SK-N-SH (cell line): ENCODE measurements at regions not wholly inside any gene's neighbourhood (a gene's known extent, or its start where the extent isn't known, plus 50 kb on each side); places are given as distances from the start of the nearest gene placed in this dataset.

Source experiments
- CHD2 ChIP-seq: fragments of 150-350 bp; IDR thresholded peaks from 2 replicates; pipeline ENCODE4 v1.6.1; 2018; ENCODE audit warnings: low read length; ENCODE audit not compliant: partially characterized antibody
- ELF1 ChIP-seq: IDR thresholded peaks from 2 replicates; pipeline ENCODE4 v1.4.0; 2012
- EP300 ChIP-seq, 2 experiments: IDR thresholded peaks; 2 replicates each; pipeline versions ENCODE4 v1.4.0 to v1.6.1; 2012; ENCODE audit warnings: borderline replicate concordance in 1 of 2, low read depth in 1 of 2, low read length in 1 of 2
- EZH2phosphoT487 ChIP-seq: fragments of 200-600 bp; sonication (generic); IDR thresholded peaks from 2 replicates; pipeline ENCODE4 v1.6.1; 2017; ENCODE audit warnings: low read depth, mixed run types, mild to moderate bottlenecking, antibody characterized with exemption, moderate library complexity, borderline replicate concordance
- FOXM1 ChIP-seq: IDR thresholded peaks from 2 replicates; pipeline ENCODE4 v1.4.0; 2012; ENCODE audit warnings: low read depth, mild to moderate bottlenecking
- GATA2 ChIP-seq: sonication (generic); formaldehyde crosslinking; IDR thresholded peaks from 2 replicates; pipeline ENCODE4 v1.5.0; 2020; ENCODE audit warnings: mild to moderate bottlenecking, missing genetic modification reagents
- JUND ChIP-seq: IDR thresholded peaks from 2 replicates; pipeline ENCODE4 v1.4.0; 2012
- NFIC ChIP-seq: IDR thresholded peaks from 2 replicates; pipeline ENCODE4 v1.4.0; 2012; ENCODE audit warnings: borderline replicate concordance
- POLR2AphosphoS5 ChIP-seq: IDR thresholded peaks from 2 replicates; pipeline ENCODE4 v1.6.1; 2012; ENCODE audit warnings: low read depth, low read length
- YY1 ChIP-seq: IDR thresholded peaks from 2 replicates; pipeline ENCODE4 v1.4.0; 2012; ENCODE audit warnings: low read depth, mild to moderate bottlenecking
- TF ChIP-seq, protein P1 (sequence below): fragments of 200-600 bp; sonication (generic); IDR thresholded peaks from 2 replicates; pipeline ENCODE4 v1.6.1; 2017; ENCODE audit warnings: antibody characterized with exemption, mild to moderate bottlenecking, moderate library complexity
- TF ChIP-seq, protein P2 (sequence below): IDR thresholded peaks from 2 replicates; pipeline ENCODE4 v1.4.0; 2012; ENCODE audit warnings: low read depth
- TF ChIP-seq, protein P3 (sequence below): IDR thresholded peaks from 2 replicates; pipeline ENCODE4 v1.6.1; 2012; ENCODE audit warnings: mild to moderate bottlenecking, low read depth, low read length, moderate library complexity

DNA sequence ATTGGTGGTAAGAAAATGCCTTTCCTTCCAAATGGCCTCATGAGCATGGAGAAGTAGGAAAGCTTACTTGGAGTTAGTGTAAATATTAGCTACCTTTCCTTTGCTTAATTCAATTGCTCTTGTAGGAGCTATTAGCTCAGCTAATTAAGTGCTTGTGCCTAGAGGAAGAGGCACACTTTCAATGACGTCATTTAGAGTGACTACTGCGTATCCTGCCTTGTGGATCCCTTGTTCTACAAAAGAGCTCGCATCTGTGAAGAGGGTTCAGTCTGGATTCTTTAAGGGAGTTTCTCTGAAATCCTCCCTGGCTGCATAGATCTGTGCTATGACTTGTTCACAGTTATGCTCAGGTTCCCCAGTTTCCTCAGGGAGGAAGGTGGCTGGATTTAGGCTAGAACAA is 122.5 kb upstream of the SPHKAP start:
- TF ChIP-seq FOXM1 (no peak), ELF1 (no peak), JUND (no peak), GATA2 (CRISPR knock-in tag) (no peak), CHD2 (no peak), EP300 (IDR thresholded peaks at IDR 0.05; ENCODE audit: borderline replicate concordance in 1 of 2, low read depth in 1 of 2, low read length in 1 of 2) (no peak), POLR2AphosphoS5 (no peak), YY1 (no peak), EZH2phosphoT487 (no peak), NFIC (no peak)
- TF ChIP-seq, protein P1, sequence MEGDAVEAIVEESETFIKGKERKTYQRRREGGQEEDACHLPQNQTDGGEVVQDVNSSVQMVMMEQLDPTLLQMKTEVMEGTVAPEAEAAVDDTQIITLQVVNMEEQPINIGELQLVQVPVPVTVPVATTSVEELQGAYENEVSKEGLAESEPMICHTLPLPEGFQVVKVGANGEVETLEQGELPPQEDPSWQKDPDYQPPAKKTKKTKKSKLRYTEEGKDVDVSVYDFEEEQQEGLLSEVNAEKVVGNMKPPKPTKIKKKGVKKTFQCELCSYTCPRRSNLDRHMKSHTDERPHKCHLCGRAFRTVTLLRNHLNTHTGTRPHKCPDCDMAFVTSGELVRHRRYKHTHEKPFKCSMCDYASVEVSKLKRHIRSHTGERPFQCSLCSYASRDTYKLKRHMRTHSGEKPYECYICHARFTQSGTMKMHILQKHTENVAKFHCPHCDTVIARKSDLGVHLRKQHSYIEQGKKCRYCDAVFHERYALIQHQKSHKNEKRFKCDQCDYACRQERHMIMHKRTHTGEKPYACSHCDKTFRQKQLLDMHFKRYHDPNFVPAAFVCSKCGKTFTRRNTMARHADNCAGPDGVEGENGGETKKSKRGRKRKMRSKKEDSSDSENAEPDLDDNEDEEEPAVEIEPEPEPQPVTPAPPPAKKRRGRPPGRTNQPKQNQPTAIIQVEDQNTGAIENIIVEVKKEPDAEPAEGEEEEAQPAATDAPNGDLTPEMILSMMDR: no peak
- TF ChIP-seq, protein P2, sequence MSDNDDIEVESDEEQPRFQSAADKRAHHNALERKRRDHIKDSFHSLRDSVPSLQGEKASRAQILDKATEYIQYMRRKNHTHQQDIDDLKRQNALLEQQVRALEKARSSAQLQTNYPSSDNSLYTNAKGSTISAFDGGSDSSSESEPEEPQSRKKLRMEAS: no peak
- TF ChIP-seq, protein P3, sequence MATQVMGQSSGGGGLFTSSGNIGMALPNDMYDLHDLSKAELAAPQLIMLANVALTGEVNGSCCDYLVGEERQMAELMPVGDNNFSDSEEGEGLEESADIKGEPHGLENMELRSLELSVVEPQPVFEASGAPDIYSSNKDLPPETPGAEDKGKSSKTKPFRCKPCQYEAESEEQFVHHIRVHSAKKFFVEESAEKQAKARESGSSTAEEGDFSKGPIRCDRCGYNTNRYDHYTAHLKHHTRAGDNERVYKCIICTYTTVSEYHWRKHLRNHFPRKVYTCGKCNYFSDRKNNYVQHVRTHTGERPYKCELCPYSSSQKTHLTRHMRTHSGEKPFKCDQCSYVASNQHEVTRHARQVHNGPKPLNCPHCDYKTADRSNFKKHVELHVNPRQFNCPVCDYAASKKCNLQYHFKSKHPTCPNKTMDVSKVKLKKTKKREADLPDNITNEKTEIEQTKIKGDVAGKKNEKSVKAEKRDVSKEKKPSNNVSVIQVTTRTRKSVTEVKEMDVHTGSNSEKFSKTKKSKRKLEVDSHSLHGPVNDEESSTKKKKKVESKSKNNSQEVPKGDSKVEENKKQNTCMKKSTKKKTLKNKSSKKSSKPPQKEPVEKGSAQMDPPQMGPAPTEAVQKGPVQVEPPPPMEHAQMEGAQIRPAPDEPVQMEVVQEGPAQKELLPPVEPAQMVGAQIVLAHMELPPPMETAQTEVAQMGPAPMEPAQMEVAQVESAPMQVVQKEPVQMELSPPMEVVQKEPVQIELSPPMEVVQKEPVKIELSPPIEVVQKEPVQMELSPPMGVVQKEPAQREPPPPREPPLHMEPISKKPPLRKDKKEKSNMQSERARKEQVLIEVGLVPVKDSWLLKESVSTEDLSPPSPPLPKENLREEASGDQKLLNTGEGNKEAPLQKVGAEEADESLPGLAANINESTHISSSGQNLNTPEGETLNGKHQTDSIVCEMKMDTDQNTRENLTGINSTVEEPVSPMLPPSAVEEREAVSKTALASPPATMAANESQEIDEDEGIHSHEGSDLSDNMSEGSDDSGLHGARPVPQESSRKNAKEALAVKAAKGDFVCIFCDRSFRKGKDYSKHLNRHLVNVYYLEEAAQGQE: no peak
